ENCODE measurements at regions not wholly inside any gene's neighbourhood (a gene's known extent, or its start where the extent isn't known, plus 50 kb on each side); places are given as distances from the start of the nearest gene placed in this dataset.

- no peaks in the 10 kb centered on the region for H3K27me3 ChIP-seq (ENCODE audit: control insufficient read depth in 4 of 4, insufficient read depth in 4 of 4, low read length in 3 of 4)
- TF ChIP-seq RAD21 (IDR thresholded peaks at IDR 0.05) (peak; percentile 13 to 55), YY1 (IDR thresholded peaks at IDR 0.05) (no peak)
- H3K9ac ChIP-seq (ENCODE audit: low read depth in 1 of 2, low read length in 2 of 2) = no peak overlapping the region
- 46% methylated on average over 4 of the region's 4 CpGs for WGBS
- H3K9me3 ChIP-seq (ENCODE audit: control insufficient read depth in 4 of 4, low read length in 3 of 4) = no peaks in the 10 kb centered on the region
- no peaks in the 10 kb centered on the region for H3K4me1 ChIP-seq (ENCODE audit: control insufficient read depth in 4 of 4, insufficient read depth in 4 of 4, low read length in 3 of 4)
- no peaks in the 10 kb centered on the region for H3K36me3 ChIP-seq (ENCODE audit: control insufficient read depth in 4 of 4, insufficient read depth in 3 of 4, low read depth in 1 of 4, low read length in 3 of 4)
- no peak overlapping the region for H3K27ac ChIP-seq (ENCODE audit: low read depth in 1 of 2, low read length in 2 of 2)
- DNase-seq (ENCODE audit: low spot score) = no peak
- H3K4me3 ChIP-seq (ENCODE audit: low read depth in 1 of 3, low read length in 3 of 3) = no peak overlapping the region
Observed at GRCh38 chr5:9898319-9898718, 268.2 kb upstream of the TAS2R1 start.

GRCh38 chr5:9895302-9895645 lies 265.1 kb upstream of the TAS2R1 start:
- no peak overlapping the region for H3K4me3 ChIP-seq (ENCODE audit: low read depth in 1 of 3, low read length in 3 of 3)
- H3K9ac ChIP-seq (ENCODE audit: low read depth in 1 of 2, low read length in 2 of 2) = no peak overlapping the region
- no peaks in the 10 kb centered on the region for H3K27me3 ChIP-seq (ENCODE audit: control insufficient read depth in 4 of 4, insufficient read depth in 4 of 4, low read length in 3 of 4)
- no peak for DNase-seq (ENCODE audit: low spot score)
- no peaks in the 10 kb centered on the region for H3K36me3 ChIP-seq (ENCODE audit: control insufficient read depth in 4 of 4, insufficient read depth in 3 of 4, low read depth in 1 of 4, low read length in 3 of 4)
- TF ChIP-seq ATF3 (IDR thresholded peaks at IDR 0.05) (no peak), FOXA2 (IDR thresholded peaks at IDR 0.05) (no peak), NR2F2 (IDR thresholded peaks at IDR 0.05) (no peak)
- H3K9me3 ChIP-seq (ENCODE audit: control insufficient read depth in 4 of 4, low read length in 3 of 4) = no peaks in the 10 kb centered on the region
- WGBS = 57% methylated on average over 5 of the region's 5 CpGs
- no peak overlapping the region for H3K27ac ChIP-seq (ENCODE audit: low read depth in 1 of 2, low read length in 2 of 2)
- H3K4me1 ChIP-seq (ENCODE audit: control insufficient read depth in 4 of 4, insufficient read depth in 4 of 4, low read length in 3 of 4) = no peaks in the 10 kb centered on the region

GRCh38 chr5:9894571-9895301 lies 264.6 kb upstream of the TAS2R1 start:
- Histone ChIP-seq H3K36me3 (ENCODE audit: control insufficient read depth in 4 of 4, insufficient read depth in 3 of 4, low read depth in 1 of 4, low read length in 3 of 4) (no peaks in the 10 kb centered on the region), H3K27me3 (ENCODE audit: control insufficient read depth in 4 of 4, insufficient read depth in 4 of 4, low read length in 3 of 4) (no peaks in the 10 kb centered on the region), H3K9ac (ENCODE audit: low read depth in 1 of 2, low read length in 2 of 2) (no peak overlapping the region), H3K9me3 (ENCODE audit: control insufficient read depth in 4 of 4, low read length in 3 of 4) (no peaks in the 10 kb centered on the region), H3K4me1 (ENCODE audit: control insufficient read depth in 4 of 4, insufficient read depth in 4 of 4, low read length in 3 of 4) (no peaks in the 10 kb centered on the region), H3K4me3 (ENCODE audit: low read depth in 1 of 3, low read length in 3 of 3) (no peak overlapping the region), H3K27ac (ENCODE audit: low read depth in 1 of 2, low read length in 2 of 2) (no peak overlapping the region)
- whole genome bisulfite sequencing = 58% methylated on average over 3 of the region's 3 CpGs
- no peak for DNase-seq (ENCODE audit: low spot score)
- no peak for TF ChIP-seq HNF4A (conservative IDR thresholded peaks at IDR 0.05)
- TF ChIP-seq MAX (IDR thresholded peaks at IDR 0.05) = no peak
- no peak for TF ChIP-seq RXRA (IDR thresholded peaks at IDR 0.05)
- no peak for TF ChIP-seq FOXA1 (IDR thresholded peaks at IDR 0.05)
- no peak for TF ChIP-seq YY1 (IDR thresholded peaks at IDR 0.05)
- TF ChIP-seq NR2F2 (IDR thresholded peaks at IDR 0.05) = no peak
- no peak for TF ChIP-seq REST (IDR thresholded peaks at IDR 0.05)
- no peak for TF ChIP-seq RAD21 (IDR thresholded peaks at IDR 0.05)
- TF ChIP-seq SP1 (IDR thresholded peaks at IDR 0.05) = no peak
- no peak for TF ChIP-seq HNF4G (IDR thresholded peaks at IDR 0.05)
- no peak for TF ChIP-seq EGR1 (IDR thresholded peaks at IDR 0.05; ENCODE audit: low read depth in 2 of 2)
- TF ChIP-seq FOXA2 (IDR thresholded peaks at IDR 0.05) = no peak
- TF ChIP-seq ZBTB33 (IDR thresholded peaks at IDR 0.05) = no peak
- no peak for TF ChIP-seq ATF3 (IDR thresholded peaks at IDR 0.05)
- TF ChIP-seq TAF1 (conservative IDR thresholded peaks at IDR 0.05) = no peak
- TF ChIP-seq JUND (IDR thresholded peaks at IDR 0.05) = no peak
- TF ChIP-seq GABPA (IDR thresholded peaks at IDR 0.05 in 1 of 2, conservative IDR thresholded peaks at IDR 0.05 in 1 of 2) = no peak
- TF ChIP-seq CTCF (IDR thresholded peaks at IDR 0.05; ENCODE audit: low read depth, low read length, missing input control) = no peak
